ENCODE measurements at regions not wholly inside any gene's neighbourhood (a gene's known extent, or its start where the extent isn't known, plus 50 kb on each side); places are given as distances from the start of the nearest gene placed in this dataset.
"Not testable (repeated sequence)": the region's sequence is repeated elsewhere in the genome, so short reads cannot be mapped to it uniquely, and the experiment has no call there.

GRCh38 chr5:130397132-130397531 is 492.9 kb downstream of the CHSY3 start (continued):
- no peak for TF ChIP-seq ZNF707 (tag by site-specific recombination; IDR thresholded peaks at IDR 0.05)
- TF ChIP-seq ZNF513 (tag by site-specific recombination; IDR thresholded peaks at IDR 0.05), result no peak
- no peak for TF ChIP-seq GLIS2 (tag by site-specific recombination; IDR thresholded peaks at IDR 0.05)

GRCh38 chr5:130391727-130392264 is 487.5 kb downstream of the CHSY3 start:
- POLR2A ChIA-PET; H3K36me3 ChIP-seq (ENCODE audit: control insufficient read depth in 2 of 2, insufficient read depth in 1 of 2, low read length in 2 of 2); H3K27ac ChIP-seq (ENCODE audit: extremely low read depth, low read depth, low read length); H3K9me3 ChIP-seq (ENCODE audit: control insufficient read depth, insufficient read depth, low read depth, low read length); H3K4me1 ChIP-seq (ENCODE audit: control insufficient read depth, insufficient read depth, low read length); H3K4me3 ChIP-seq (ENCODE audit: low read depth, low read length): not testable (repeated sequence)
- CTCF ChIA-PET, result interaction anchor here (0.6 to 2.0 kb wide), 2 partner anchors 9 to 128 kb away, joined by 3 to 6 read pairs; no protein-coding TSS in a partner anchor

- no peak overlapping the region for H3K4me3 ChIP-seq (ENCODE audit: low read depth, low read length)
- no peaks in the 10 kb centered on the region for H3K4me1 ChIP-seq (ENCODE audit: control insufficient read depth, insufficient read depth, low read length)
- no peaks in the 10 kb centered on the region for H3K9me3 ChIP-seq (ENCODE audit: control insufficient read depth, insufficient read depth, low read depth, low read length)
- CTCF ChIA-PET, result interaction anchor here (0.6 kb wide), 1 partner anchor 14 kb away, joined by 5 read pairs; no protein-coding TSS in a partner anchor
- no peak overlapping the region for H3K27ac ChIP-seq (ENCODE audit: extremely low read depth, low read depth, low read length)
- TF ChIP-seq PRDM10 (tag by site-specific recombination; IDR thresholded peaks at IDR 0.05), result no peak
- no peak for TF ChIP-seq HOXA7 (CRISPR knock-in tag; IDR thresholded peaks at IDR 0.05; ENCODE audit: borderline replicate concordance)
- no peak for TF ChIP-seq ZNF843 (tag by site-specific recombination; IDR thresholded peaks at IDR 0.05)
- no peak for TF ChIP-seq ZNF654 (tag by site-specific recombination; IDR thresholded peaks at IDR 0.05; ENCODE audit: low read depth)
- no peak for TF ChIP-seq ZNF423 (tag by site-specific recombination; IDR thresholded peaks at IDR 0.05)
- no peak for TF ChIP-seq ZNF169 (tag by site-specific recombination; IDR thresholded peaks at IDR 0.05)
- no peak for TF ChIP-seq ZNF18 (tag by site-specific recombination; IDR thresholded peaks at IDR 0.05)
- TF ChIP-seq WT1 (tag by site-specific recombination; IDR thresholded peaks at IDR 0.05), result no peak
- TF ChIP-seq PRDM1 (tag by site-specific recombination; IDR thresholded peaks at IDR 0.05), result no peak
- TF ChIP-seq ZNF488 (tag by site-specific recombination; IDR thresholded peaks at IDR 0.05), result no peak
- TF ChIP-seq ZNF248 (tag by site-specific recombination; IDR thresholded peaks at IDR 0.05), result no peak
- no peak for TF ChIP-seq KLF9 (tag by site-specific recombination; IDR thresholded peaks at IDR 0.05; ENCODE audit: low read depth)
- POLR2A ChIA-PET, result no interaction called here
- H3K36me3 ChIP-seq (ENCODE audit: control insufficient read depth in 2 of 2, insufficient read depth in 1 of 2, low read length in 2 of 2), result no peaks in the 10 kb centered on the region
Measured at GRCh38 chr5:130386155-130386554, 481.9 kb downstream of the CHSY3 start.
